ENCODE measurements at regions not wholly inside any gene's neighbourhood (a gene's known extent, or its start where the extent isn't known, plus 50 kb on each side); places are given as distances from the start of the nearest gene placed in this dataset.

DNA sequence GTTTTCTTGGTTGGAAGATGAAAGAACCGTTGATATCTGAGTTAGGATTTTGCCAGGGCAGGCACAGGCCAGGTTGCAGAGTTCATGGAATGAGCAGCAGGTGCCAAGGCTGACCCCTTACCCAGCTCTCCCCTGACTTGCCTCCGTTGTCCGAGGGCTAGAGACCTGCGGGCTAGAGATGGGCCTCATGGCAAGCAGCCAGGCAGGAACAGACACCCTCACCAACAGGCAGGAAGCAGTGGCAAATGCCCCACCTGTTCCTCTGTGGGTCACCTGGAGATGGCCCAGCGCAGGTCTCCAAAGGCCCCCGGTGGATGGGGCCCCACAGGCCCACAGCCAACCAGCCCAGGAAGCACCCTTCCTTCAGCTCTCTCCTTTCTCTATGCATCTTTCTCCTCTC lies 186.7 kb upstream of the PMEPA1 start:
- no peak for DNase-seq (ENCODE audit: low read depth)

DNA sequence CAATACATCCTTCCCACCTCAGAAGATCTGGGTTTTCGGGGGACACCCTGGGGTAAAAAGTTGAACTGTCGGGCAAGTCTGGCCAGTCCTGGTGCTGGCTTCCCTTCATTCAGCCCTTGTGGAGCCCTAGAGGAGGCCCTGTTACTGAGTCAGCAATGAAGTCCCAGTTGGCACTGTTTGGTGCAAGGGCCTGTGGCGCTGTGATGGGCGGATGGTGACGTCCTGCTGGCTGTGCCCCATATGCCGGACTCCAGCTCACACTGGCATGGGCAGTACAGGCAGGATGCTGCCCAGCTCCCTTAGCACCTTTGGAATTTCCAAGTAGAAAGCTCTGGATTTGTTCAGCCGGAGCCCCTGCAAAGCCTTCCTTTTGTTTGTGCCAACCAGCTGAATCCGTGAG lies 186.2 kb upstream of the PMEPA1 start:
- DNase-seq (ENCODE audit: low read depth): no peak

DNA sequence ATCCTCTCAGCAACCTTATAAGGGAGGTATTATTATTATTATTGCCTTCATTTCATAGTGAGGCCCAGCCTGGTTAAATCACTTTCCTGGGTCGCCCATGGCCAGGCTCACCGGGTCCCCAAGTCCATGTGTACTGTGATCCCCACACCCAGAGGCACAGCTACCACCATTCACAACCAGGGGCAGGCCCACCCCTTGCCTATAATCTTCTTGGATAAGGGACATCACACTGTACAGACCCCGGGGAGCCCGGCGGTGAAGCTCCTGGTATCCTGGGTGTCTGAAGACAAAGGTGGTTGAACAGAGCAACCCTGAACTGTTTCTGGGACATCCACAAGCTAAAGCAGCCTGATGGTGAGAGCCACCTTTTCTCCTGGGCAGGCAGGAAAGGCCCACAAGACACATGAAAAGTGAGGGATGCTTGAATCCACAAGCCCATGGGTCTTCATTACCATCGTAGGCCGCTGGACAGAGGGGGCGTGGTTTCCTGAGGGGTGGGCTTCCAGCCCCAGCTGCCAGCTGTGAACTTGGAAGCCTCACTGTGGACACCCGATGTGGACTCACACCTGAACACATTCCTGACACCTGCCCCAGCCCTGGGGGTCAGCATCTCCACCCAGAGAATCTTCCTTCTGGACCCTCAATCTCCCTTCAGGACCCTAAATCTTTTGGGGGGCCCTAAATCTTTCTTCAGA lies 185.5 kb upstream of the PMEPA1 start:
- no peak for DNase-seq (ENCODE audit: low read depth)

DNA sequence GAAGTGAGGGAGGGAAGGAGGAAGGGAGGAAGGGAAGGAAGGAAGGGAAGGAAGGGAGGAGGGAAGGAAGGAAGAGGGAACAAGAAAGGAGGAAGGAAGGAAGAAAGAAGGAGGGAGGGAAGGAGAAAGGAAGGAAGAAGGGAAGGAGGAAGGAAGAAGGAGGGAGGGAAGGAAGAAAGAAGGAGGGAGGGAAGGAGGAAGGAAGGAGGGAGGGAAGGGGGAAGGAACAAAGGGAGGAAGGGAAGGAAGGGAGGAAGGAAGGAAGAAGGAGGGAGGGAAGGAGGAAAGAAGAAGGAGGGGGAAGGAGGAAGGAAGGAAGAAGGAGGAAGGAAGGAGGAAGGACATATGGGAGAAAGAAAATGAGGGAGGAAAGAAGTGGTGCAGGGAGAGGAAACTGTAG lies 184.7 kb upstream of the PMEPA1 start:
- no peak for DNase-seq (ENCODE audit: low read depth)

DNA sequence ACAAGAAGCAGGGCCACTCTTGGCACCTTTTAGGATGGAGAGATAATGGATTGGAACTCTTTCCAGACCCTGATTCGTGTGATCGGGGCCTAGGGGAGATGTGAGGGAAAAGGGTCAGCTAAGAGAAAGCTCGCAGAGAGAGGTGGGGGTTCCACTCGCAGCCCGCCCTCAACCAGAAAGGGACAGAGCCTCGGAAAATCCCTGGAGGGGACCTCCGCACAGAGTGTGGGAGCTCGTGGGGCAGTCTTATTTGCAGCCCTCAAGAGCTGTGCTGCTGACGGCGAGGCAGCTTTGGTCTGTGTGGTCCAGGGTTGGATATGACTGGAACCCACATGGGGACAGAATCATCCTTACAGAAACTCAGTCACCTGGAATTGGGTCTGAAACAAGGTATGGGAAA lies 184.3 kb upstream of the PMEPA1 start:
- no peak for DNase-seq (ENCODE audit: low read depth)

DNA sequence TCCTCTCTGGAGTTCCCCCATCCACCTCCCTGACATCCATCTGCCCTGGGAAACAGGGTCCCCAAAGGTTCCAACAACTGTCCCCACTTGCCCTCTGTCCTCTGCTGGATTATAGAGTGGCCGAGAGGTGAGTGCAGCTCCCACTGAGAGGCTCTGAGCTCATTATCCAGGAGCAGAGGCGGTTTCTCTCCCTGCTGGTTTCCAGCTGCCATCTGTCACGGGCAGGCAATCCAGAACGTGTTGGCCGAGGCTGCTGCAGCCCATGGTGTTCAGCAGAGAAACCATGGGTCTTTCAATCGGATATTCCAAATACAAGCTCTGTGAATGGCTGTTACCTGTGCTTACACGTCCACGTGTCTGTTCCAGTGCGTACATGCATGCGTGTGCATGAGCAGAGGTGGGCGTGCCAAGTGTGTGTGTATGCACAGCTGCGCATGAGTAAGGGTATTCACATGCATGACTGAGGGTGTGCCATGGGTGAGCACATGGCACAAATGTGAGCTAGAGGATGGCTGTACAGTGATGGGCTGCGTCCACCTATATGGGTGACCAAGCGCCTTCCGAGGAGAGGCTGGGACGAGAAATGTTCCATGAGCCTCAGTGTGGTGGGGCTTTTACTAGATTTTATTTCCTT lies 183.7 kb upstream of the PMEPA1 start:
- DNase-seq (ENCODE audit: low read depth): no peak

DNA sequence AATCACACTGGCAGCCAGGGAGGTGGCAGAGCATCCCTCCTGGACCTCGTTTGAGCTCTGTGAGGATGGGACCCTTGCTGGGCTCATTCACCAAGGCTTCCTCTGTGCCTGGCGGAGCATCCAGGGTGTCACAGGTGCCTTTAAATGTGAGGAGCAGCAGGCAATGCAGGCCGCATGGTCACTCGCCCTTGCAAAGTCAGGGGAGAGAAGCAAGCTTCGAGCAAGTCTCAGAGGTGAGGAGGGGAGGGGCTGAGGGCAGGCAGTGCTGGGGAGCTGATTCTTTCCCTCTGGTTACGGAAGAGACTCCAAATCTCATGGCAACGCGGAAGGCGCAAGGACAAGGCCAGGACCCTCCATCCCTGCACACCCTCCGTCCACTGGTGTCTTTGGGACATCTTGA lies 182.7 kb upstream of the PMEPA1 start:
- DNase-seq (ENCODE audit: low read depth): no peak

DNA sequence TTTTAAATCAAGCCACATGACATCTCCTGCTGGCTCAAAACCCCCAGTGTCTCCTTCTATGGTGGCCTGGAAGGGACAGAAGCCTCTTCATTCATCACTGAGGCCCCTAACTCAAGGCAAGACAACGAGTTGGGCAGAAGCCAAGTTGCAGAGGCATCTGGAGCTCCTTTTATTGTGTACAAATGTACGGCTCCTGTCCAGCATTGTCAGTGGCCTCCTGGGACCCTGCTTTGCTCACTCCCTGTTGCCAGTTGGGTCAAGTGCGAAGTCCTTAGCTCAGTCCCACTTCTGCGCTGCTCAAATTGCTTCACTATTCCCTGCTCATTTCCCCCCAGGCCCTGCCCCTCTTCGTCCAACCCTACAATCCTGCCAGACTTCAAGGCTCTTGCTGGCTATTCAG lies 181.2 kb upstream of the PMEPA1 start:
- no peak for DNase-seq (ENCODE audit: low read depth)

DNA sequence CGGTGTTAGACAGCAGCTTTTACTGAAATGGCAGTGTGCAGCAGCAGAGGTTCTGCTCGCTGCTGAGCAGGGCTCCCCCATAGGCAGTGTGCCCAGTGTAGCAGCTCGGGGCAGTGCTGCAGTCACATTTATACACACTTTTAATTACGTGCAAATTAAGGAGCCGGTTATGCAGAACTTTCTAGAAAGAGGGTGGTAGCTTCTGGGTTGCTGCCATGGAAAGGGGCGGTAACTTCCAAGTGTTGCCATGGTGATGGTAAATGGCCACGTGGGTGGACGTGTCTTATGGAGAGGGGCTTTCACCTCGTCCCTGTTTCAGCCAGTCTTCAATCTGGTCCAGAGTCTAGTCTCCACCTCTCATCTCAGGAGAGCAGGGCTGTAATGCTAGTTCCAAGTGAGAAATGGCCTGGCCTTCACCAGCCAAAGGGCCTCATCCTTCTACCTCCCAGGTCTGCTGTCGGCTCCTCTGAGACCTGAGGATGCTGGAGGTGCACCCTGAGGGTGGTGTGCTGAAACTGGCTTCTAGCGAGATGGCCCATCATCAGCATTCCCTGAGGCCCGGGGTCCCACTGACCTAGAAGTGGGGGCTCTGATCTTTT lies 180.5 kb upstream of the PMEPA1 start:
- no peak for DNase-seq (ENCODE audit: low read depth)

DNA sequence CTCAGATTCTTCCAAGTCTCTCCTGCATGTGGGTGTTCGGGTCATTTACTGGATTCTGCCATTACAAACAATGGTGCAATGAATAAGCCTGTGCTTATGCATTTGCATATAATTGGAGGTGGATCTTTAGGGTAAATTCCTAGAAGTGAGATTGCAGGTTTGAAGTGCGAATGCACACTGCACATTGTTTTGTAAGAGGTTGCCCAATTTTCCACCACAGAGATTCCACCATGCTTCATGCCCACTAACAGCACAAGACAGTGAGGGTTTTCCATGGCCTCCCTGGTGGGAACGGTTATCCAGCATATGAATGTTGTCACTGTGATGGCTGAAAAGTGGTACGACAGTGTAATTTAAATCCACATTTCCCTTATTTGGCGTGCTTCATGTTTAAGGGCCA lies 178.8 kb upstream of the PMEPA1 start:
- DNase-seq (ENCODE audit: low read depth): peak; percentile 53

DNA sequence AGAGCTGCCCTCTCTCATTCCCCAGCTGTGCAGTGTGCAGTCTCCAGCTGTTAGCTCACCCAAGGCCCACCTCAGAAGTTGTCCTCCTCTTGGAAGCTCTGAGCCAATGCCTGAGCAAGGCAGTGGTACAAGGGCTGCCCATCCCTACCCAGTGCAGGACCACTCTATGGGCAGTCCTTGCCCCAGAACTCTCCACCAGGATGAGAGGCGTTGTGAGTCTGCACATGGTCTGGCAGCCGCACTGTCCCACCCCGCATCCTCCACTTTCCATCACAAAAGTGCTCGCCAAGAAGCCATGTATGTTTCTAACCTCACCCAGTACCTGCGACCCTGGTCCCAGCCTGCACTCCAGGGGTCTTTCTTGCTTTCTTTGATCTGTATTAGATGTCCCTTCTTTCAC lies 175.1 kb upstream of the PMEPA1 start:
- DNase-seq (ENCODE audit: low read depth): no peak

DNA sequence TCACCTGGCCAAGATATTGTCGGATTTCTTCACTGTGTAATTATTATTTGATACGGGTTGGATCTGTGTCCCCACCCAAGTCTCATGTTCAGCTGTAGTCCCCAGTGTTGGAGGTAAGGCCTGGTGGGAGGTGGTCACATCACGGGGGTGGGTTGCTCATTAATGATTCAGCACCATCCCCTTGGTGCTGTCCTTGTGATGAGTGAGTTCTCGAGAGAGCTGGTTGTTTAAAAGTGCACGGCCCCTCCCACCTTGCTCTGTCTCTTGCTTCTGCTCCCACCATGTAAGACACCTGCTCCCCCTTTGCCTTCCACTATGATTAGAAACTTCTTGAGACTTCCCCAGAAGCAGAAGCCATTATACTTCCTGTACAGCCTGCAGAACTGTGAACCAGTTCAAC lies 173.9 kb upstream of the PMEPA1 start:
- DNase-seq (ENCODE audit: low read depth): no peak

DNA sequence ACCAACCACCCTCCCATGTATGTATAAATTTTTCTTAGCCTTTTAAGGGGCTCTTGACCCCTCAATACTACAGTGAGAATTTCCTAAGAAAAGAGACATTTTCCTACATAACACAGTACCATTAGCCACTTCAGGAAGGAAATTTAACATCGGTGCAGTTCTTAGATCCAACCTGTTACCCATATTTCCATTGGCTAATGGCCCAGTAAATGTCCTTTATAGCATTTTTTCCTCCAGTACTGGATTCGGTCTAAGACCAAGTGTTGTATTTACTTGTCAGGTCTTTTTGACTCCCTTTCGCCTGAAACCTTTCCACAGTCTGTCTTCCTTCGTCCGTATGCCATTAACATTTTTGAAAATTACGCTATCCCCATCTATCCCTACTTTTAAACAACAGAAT lies 173.4 kb upstream of the PMEPA1 start:
- DNase-seq (ENCODE audit: low read depth): no peak

DNA sequence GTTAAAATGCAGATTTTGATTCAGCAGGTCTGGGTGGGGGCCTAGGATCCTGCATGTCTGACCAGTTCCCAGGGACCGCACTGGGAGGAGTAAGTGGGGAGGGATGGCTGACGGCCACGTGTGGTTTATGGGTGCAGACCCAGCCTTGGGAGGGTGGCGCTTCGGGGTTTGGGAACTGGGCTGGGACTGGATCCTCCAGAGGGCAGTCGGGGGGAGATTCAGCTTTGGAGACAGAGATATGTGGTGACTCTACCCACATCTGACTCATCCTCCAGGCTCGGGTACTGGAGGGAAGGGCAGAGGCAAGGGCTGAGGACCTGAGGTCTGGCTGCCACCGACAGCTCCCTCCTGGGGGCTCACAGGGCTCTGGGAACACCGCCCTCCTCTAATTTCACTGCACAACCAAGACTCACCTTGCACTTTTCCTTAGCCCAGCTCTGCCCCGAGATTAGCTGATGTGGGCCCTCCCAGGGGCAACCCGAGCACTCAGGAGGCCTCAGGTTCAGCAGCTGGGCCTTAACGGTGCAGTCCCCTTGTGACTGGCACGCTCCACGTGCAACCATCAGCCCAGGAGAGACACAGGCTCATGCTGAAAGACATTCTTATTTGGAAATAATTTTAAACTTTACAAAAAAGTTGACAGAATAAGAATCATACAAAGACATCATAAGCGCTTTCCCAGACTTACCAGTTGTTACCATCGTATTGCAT lies 172.8 kb upstream of the PMEPA1 start:
- DNase-seq (ENCODE audit: low read depth): no peak

DNA sequence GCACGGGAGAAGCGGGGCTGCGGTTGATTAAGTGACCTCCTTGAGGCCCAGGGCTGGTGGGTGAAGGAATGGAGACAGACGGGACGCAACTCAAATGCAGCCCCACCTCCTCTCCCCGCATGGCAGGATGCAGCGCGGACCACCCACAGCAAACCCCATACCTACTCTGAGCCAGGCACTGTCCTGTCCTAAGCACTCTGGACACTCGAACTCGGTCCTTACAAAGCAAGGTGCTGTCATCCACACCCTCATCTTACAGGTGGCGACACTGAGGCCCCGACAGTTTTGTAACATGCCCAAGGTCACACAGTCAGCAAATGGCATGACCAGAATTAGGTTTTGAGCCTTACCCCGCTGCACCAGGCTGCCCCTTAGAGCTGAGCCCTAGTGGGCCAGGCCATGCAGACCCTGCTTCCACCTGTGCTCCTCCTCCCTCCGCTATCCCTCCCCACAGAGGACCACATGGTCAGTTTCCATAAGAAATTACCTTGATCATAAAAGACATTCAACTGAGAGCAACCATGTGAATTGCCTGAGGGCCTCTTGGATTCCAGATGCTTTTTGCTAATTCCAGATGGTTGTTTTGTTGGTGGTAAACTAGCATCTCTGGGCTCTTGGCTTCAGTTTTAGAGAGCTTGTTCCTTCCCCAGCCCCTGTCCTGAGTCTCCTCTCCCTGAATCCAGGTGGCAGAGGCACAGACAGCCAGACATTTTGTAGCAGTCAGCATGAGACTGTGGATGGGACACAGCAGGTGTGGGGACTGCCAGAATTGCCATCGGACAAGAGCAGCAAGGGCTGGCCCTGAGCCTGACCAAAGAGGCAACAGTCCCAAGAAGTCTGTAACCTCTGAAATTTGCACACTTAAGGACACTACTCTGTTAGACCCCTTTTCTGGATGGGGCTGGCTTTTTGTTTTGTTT lies 171.9 kb upstream of the PMEPA1 start:
- no peak for DNase-seq (ENCODE audit: low read depth)

DNA sequence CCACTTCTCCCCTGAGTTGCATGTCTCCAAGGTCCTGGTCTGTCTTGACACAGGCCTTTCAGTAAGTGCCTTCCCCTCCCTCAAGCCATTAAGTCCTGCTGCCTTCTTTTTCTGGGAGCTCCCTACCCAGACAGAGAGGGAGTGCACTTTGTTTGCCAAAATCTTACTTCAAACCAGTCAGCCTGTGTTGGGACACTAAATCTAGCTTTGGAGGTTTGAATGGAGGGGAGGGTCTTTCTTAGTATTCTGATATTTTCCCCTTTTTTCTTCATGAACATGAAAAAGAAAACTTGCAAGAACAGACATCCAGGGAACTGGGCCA lies 170.7 kb upstream of the PMEPA1 start:
- no peak for DNase-seq (ENCODE audit: low read depth)

DNA sequence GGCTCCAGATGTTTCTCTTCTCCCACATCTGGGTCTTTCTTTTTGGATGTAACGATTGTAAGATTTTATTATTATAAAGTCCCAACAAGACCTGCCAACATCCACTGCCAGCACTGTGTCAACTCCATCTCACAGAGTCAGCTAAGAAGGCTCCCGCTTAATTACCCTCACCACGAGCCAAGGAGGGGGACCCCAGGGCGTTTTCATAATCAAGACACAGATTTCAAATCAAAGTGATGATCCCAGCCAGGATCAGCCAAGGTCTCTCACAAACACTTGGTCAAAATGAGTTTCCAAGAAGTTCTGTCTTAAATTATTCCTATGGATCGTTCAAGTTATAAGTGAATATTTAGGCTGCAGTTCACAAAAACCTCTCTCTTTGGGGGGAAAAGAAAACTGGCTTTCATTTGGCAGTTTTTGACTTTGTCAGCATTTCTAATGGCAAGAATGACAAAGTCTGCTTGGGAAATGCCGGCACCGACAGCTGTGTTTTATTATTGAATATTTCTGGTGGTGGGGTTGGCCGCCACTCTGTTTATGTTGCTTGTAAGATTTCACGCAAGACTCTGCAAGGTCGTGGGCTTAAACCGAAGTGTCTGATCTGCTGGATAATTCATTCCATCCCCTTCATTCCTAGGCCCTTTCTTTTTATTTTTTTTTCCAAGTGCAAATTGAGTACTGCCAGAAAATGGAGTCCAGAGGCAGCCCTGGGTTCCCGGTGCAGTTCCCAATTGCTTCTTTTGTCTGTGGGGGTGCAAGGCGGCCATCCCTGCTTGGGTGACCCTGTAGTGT lies 170.2 kb upstream of the PMEPA1 start:
- no peak for DNase-seq (ENCODE audit: low read depth)

DNA sequence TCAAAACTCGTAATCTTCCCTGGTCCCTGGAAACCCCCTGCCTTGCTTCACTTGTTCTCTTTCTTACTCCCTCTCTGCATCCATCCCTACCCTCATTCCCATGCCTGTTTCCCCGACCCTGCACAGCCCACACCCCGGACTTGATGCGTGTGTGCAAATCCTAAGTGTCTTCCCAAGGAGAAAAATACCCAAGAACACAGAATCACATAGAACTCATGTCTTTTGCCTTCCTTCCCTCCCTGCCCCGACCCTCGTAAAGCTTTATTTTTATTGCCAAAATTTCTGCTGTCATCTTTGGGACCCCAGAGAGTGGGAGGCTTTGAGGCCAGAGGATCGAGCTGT lies 169.6 kb upstream of the PMEPA1 start:
- no peak for DNase-seq (ENCODE audit: low read depth)

DNA sequence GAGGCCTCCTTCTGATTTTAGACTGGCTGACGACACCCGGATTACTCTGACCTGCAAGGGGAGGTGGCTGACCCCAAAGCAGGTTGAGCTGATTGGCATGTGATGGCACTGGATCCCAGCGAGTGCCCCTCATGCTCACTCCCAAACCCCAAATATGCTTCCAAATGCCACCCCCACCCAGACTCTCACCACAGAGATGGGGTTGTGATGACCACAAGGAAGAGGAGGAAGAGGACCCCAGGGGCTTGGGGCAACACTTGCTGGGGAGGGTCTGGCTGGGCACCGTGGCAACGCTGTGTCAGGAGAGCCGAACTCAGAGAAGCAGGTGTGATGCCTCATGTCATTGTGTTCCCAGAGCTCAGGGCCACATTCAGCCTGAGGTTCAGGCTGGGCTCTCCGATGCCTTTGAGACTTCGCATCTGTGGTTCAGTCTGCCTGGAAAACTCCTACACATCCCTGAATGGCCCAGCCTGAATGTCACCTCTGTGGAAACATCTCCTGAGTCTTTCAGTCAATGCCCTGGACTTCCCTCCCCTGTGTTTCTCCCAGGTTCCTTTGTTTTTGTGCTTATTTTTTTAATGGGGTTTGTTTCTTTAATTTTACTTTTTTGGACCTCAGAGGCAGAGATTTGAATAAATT lies 169.1 kb upstream of the PMEPA1 start:
- DNase-seq (ENCODE audit: low read depth): no peak

DNA sequence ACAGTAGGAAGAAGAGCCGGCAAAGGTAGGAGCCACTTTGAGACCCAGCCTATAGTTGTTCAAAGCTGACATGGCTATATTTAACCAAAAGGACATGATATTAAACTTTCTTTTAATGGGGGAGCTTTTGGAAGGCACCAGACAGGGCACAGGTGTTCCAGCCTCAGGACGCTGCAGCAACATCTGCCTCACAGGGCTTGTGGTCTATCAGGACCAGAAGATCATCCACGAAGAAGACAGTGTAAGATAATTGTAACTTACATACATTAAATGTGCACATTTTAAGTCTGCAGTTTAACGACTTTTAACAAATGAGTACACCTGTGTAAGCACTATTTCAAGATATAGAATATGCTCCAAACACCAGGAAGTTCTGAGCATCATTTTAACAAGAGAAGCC lies 168.2 kb upstream of the PMEPA1 start:
- DNase-seq (ENCODE audit: low read depth): no peak

Measured in renal cortical epithelial cell (primary cell).